Stimulated activated CD8-positive, alpha-beta memory T cell treated with anti-CD3 and anti-CD28 coated beads, Interleukin-15, amount 100 ng/mL, for 4 hours (primary cell): ENCODE measurements at regions not wholly inside any gene's neighbourhood (a gene's known extent, or its start where the extent isn't known, plus 50 kb on each side); places are given as distances from the start of the nearest gene placed in this dataset.

ENCODE experiments used
- DNase-seq, 2 donors: peaks; one replicate each; pipeline ENCODE4 v3.0.0-alpha.2; 2020; ENCODE audit warnings: low read depth in 2 of 2

- DNase-seq: no peak
Measured at GRCh38 chr11:116257092-116257491, 515.7 kb downstream of the BUD13 start.

- no peak for DNase-seq
Measured at GRCh38 chr11:116256215-116256614, 516.6 kb downstream of the BUD13 start.

DNA sequence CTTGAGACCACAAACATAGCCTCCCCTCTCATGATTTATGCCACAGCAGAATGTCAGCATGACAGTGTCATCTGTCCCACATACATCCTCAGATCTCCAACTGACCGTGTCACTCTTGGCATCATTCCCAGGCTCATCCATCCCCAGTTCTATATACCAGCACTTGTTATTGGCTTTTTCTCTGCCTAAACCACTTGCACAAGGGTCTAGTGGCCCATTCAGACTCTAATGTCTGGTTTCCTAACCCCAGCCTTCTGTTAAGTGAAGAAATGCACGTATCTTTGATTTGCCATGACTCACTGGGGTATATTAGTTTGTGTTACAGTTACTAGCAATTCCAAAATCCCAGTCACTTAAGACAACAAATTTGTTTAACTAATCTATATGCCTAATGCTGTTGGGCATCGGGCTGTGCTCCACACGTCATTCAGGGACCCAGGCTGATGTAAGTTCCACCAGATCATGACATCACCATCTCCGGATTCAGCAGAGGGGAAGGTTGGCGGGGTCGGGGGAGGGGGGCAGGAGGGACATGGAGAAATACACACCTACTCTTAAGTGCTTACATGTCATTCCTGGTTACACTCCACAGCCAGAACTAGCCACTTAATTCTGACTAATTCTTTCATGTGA, 517.4 kb downstream of the BUD13 start:
- no peak for DNase-seq

DNA sequence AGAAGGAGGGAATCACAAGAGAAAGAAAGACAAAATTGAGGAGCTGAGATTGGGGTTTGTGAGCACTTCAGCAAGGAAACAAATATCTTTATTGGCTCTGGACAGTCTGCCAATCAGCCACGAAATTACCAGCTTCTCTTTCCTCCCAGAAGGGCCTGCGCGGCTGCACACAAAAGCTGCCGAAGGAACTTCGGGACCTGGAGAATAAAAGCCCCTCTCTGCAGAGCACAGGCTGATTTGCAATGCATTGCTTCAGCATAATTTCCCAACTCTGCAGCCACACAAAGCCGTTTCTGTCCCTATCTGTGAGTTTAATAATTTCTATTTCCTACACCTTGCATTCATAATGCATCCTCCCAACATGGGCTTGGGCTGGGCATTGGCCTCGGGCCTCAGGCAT, 522.6 kb downstream of the BUD13 start:
- no peak for DNase-seq

GRCh38 chr11:116249561-116249960, 523.2 kb downstream of the BUD13 start:
- DNase-seq: no peak

- DNase-seq: no peak
Measured at GRCh38 chr11:116244889-116245288, 527.9 kb downstream of the BUD13 start.

- DNase-seq: no peak
Measured at GRCh38 chr11:116244439-116244838, 528.3 kb downstream of the BUD13 start.

- DNase-seq: no peak
Measured at GRCh38 chr11:116243991-116244390, 528.8 kb downstream of the BUD13 start.

DNA sequence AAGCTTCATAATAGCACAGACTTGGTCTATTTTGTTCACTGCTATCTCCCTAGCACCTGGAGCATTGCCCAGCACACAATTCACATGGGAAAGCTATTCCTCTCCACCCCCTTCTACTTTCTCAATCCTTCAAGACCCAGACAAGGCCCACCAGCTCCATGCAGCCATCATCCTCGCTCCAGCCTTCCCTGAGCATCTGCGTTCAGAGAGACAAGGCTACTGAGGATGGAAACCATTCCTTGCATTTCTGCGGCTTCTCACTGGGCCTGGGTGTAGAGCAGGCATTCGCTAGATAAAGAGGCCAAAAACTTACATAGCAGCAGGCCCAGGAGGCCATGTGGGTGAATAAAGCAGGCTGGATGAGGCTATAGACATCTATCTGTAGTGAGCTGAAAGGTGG, 530.8 kb downstream of the BUD13 start:
- DNase-seq: no peak

DNA sequence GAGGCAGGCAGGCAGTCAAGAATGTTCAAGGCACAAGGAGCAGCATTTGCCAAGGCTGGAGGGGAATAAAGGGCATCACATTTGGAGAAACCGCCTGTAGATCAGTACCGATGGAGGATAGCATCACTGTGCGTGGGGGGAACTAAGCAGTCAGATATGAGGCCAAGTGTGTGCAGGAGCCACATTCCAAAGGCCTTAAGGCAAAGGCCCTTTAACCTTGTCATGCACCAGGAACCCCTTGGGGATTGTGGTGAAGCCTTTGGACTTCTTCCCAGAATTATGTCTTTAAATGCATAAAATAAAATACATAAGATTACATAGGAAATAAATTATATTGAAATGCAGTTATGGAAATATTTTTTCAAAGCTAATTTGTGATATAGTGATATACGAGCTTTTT, 532.1 kb downstream of the BUD13 start:
- DNase-seq: no peak

DNA sequence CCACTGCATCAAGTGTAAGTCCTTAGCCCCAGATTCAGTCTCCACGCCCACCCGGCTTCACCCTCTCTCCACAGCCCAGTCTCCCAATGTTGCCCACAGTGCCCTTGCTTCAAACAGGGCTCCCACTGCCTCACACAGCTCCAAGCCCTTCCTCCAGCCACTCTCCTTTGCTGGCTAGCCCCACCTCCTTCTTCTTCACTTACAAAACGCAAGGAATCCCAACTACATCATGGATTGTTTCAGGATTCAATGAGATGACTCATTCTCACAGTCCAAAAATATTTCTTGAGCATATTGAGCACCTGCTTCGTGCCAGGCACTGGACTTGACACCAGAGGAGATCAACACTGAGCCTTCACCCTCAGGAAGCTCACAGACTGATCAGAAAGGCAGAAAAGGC, 533.5 kb downstream of the BUD13 start:
- no peak for DNase-seq

DNA sequence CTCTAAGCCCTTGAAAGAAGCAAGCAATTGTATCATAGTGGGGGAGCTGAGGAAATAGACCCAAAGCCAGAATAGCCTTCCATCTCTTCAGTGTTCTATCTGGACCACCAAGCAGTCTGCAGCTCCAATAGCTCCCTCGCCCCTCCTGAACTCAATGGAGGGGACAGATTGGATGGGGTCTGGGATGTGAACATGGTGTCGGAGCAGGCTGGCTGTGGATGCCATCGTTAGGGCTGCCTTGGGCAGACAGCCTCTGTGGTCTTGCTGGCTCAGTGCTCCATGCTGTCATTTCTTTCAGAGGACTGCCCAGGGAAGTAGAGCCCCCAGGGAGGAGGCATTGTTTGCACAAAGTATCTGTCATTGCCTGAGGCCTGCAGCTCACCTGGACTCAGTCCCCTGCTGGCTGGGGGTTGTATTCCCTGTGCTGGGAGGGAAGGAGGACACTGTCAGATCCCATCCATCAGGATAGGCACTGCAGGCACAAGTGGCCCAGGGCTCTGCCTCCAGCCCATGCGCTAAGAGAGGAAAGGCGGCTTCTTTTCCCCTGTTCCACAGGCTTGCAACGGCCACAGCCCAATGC, 537.7 kb downstream of the BUD13 start:
- no peak for DNase-seq

DNA sequence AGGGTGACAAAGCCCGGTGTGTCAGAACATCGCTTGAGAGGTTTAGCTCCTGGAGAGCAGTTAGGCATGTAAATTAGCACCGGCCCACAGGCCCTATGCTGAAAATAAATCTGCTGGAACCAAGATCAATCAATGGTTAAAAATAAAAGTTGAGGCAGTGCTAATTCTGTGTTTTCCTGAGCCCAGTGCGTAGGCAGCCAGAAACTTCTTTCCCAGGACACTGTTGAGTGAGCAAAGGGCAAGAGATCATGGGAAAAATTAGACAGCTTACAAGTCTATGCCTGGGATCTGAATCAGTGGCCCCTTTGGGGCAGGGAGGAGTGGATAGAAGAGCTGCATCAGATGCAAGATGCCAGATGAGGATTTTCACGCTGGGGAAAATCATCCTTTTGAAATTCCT, 539.2 kb downstream of the BUD13 start:
- DNase-seq: no peak

DNA sequence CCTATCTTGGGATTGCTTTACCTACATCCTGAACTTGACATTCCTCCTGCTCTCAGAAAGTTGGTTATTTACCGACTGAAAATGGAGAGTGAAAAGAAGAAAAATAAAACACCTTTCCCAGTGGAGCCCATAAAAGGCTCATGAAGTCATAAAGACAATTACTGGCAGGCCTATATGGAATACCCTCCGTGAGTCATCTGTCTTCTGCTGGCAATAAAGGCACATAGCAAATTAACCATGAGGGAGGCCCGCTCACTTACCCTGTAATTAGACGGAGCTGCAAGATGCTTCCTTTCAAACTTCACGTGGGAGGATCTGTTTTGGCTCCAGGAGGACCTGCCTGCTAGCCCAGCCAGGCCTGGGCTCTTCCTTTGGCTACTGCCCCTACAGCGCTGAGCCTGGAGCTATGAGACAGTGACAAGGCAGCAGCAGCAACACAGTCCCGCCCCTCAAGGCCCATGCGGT, 540.4 kb downstream of the BUD13 start:
- no peak for DNase-seq

- no peak for DNase-seq
Measured at GRCh38 chr11:116231543-116231942, 541.2 kb downstream of the BUD13 start.

GRCh38 chr11:116230438-116230837, 542.3 kb downstream of the BUD13 start:
- DNase-seq: no peak

- DNase-seq: no peak
Measured at GRCh38 chr11:116229236-116229970, 543.4 kb downstream of the BUD13 start.

DNA sequence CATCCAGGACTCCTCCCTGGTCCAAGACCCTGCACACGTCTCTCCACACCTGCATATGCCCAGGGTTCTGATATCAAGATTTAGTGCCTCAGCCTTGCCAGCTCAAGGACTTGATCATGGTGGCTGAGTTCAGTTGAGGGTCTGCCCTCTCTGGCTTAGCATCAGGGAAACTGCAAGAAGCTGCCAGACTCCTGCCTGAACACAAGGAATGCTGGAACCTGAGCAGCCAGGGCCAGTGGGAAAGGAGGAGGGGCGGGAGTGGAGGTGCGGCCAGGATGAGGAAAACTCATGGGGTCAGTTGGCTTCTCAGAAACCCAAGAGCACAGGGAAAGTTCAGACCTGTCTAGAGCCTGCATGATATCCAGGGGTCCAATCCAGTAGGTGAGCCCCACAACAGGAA, 546.1 kb downstream of the BUD13 start:
- DNase-seq: no peak

- no peak for DNase-seq
Measured at GRCh38 chr11:116225784-116226585, 546.8 kb downstream of the BUD13 start.

GRCh38 chr11:116225236-116225635, 547.6 kb downstream of the BUD13 start:
- DNase-seq: no peak

DNA sequence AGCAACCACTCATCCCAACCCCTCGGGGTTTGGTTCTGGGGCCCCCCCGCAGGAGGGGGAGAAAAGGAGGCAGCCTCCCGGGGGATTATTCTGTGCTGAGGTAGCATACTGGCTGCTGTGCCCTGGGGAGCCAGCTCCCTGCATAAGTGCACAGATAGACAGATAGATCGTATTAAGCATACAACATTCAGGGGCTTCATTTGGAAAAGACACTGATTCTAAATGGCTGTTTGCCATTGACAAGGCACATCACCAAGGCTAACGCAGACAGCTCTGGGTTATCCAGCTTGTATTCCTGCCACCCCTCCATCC, 547.9 kb downstream of the BUD13 start:
- DNase-seq: no peak

DNA sequence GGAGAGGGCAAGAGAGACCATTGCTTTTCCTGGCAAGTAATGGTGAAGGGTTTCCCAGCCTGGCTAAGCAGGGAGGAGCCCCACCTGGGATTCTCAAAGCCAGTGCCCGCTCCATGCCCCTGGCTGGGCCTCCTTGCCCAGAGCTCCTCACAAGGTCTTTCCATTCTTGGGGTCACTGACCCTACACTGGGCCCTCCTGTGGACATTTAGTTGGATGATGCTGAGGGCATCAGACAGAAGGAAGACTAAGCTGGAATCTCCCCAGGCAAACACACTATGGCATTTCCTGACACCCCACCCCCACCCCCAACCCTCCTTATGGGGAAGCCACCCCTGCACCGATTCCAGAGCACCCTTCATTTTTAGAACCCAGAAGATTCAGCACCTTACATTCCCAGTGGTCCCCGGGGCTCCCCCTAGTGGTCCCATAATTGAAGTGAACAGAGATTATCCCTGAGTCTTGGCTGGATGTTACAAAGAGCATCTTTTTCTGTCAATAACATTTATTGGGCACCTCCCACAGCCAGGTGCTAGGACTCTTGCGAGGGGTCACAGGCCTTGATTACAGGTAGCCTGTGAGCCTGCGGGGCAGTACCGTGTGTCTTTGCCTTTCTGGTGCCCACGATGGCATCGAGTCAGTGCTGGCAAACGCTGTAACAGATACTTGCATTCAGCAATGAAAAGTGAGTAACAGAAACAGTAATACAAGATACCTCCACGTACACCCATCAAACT, 548.5 kb downstream of the BUD13 start:
- no peak for DNase-seq
